HCT116 (cell line): ENCODE measurements at regions not wholly inside any gene's neighbourhood (a gene's known extent, or its start where the extent isn't known, plus 50 kb on each side); places are given as distances from the start of the nearest gene placed in this dataset.

Source experiments
- CTCF ChIP-seq, 3 experiments: fragments of 200-600 bp in 1 of 3; sonication (generic) in 1 of 3; IDR thresholded peaks in 2 of 3; conservative IDR thresholded peaks in 1 of 3; 2 replicates each; pipeline ENCODE4 v1.5.1; 2012 to 2017; ENCODE audit warnings: low read depth in 2 of 3, low read length in 2 of 3, antibody characterized with exemption in 1 of 3, borderline replicate concordance in 1 of 3, control low read depth in 1 of 3, mild to moderate bottlenecking in 1 of 3, mixed read lengths in 1 of 3, mixed run types in 1 of 3, moderate library complexity in 1 of 3; ENCODE audit not compliant: insufficient read depth in 1 of 3
- JUND ChIP-seq: IDR thresholded peaks from 2 replicates; pipeline ENCODE4 v1.6.1; 2012
- POLR2A ChIP-seq: IDR thresholded peaks from 2 replicates; pipeline ENCODE4 v1.7.0; 2011; ENCODE audit warnings: borderline replicate concordance; ENCODE audit not compliant: insufficient read depth, insufficient read length; ENCODE audit errors: extremely low read depth
- TF ChIP-seq, protein P1 (sequence below): IDR thresholded peaks from 2 replicates; pipeline ENCODE4 v1.6.1; 2012

GRCh38 chr2:154537024-154537423 is 161.5 kb upstream of the KCNJ3 start:
- TF ChIP-seq JUND (no peak), CTCF (IDR thresholded peaks at IDR 0.05 in 2 of 3, conservative IDR thresholded peaks at IDR 0.05 in 1 of 3; ENCODE audit: borderline replicate concordance in 1 of 3, insufficient read depth in 1 of 3, low read depth in 2 of 3, low read length in 2 of 3) (no peak), POLR2A (no peak)
- TF ChIP-seq, protein P1, sequence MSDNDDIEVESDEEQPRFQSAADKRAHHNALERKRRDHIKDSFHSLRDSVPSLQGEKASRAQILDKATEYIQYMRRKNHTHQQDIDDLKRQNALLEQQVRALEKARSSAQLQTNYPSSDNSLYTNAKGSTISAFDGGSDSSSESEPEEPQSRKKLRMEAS = no peak
